ACHN (cell line): ENCODE measurements at regions not wholly inside any gene's neighbourhood (a gene's known extent, or its start where the extent isn't known, plus 50 kb on each side); places are given as distances from the start of the nearest gene placed in this dataset.

ENCODE experiments used
- DNase-seq: peaks from one replicate; pipeline ENCODE4 v3.0.0-alpha.2; 2015
- in situ Hi-C: cut with HindIII; loops from 2 replicates; pipeline ENCODE4 v1.10.0; 2017; ENCODE audit warnings: low sequenced_read_pairs, low pct_ligation_motif_present, low pct_unique_long_range_greater_than_20kb

GRCh38 chr16:24677388-24677787, 52.1 kb upstream of the TNRC6A start:
- in situ Hi-C loops: no loop called here
- DNase-seq: no peak
